H9 (cell line): ENCODE measurements at regions not wholly inside any gene's neighbourhood (a gene's known extent, or its start where the extent isn't known, plus 50 kb on each side); places are given as distances from the start of the nearest gene placed in this dataset.
"Not testable (repeated sequence)": the region's sequence is repeated elsewhere in the genome, so short reads cannot be mapped to it uniquely, and the experiment has no call there.

Experiments used
- DNase-seq: peaks from one replicate; pipeline ENCODE4 v3.0.0-alpha.2; 2017
- H2AFZ ChIP-seq: one replicate; pipeline ENCODE4 v1.6.1; 2013; ENCODE audit warnings: mild to moderate bottlenecking, low read length, control low read depth, moderate library complexity
- H2AK5ac ChIP-seq: 2 replicates; pipeline ENCODE4 v1.6.1; 2013; ENCODE audit warnings: low read length, control low read depth, mixed read lengths; ENCODE audit not compliant: insufficient read length
- H2BK120ac ChIP-seq: one replicate; pipeline ENCODE4 v1.6.1; 2013; ENCODE audit warnings: low read depth, mild to moderate bottlenecking, low read length, control low read depth, inconsistent platforms; ENCODE audit not compliant: poor library complexity, severe bottlenecking
- H2BK12ac ChIP-seq: 2 replicates; pipeline ENCODE4 v1.6.1; 2013; ENCODE audit warnings: low read length, control low read depth, mixed read lengths, low read depth; ENCODE audit not compliant: insufficient read length
- H2BK15ac ChIP-seq: 2 replicates; pipeline ENCODE4 v1.6.1; 2013; ENCODE audit warnings: low read depth, low read length, control low read depth
- H2BK20ac ChIP-seq: one replicate; pipeline ENCODE4 v1.6.1; 2013; ENCODE audit warnings: low read depth, mild to moderate bottlenecking, low read length, control low read depth, inconsistent platforms; ENCODE audit not compliant: poor library complexity, severe bottlenecking
- H2BK5ac ChIP-seq: 2 replicates; pipeline ENCODE4 v1.6.1; 2013; ENCODE audit warnings: low read length, control low read depth, mixed read lengths; ENCODE audit not compliant: insufficient read length
- H3K14ac ChIP-seq: 2 replicates; pipeline ENCODE4 v1.6.1; 2013; ENCODE audit warnings: low read length, control low read depth; ENCODE audit not compliant: insufficient read depth
- H3K18ac ChIP-seq: 2 replicates; pipeline ENCODE4 v1.6.1; 2013; ENCODE audit warnings: low read depth, mild to moderate bottlenecking, mixed read lengths, low read length, control low read depth; ENCODE audit not compliant: insufficient read length
- H3K23ac ChIP-seq: 2 replicates; pipeline ENCODE4 v1.6.1; 2013; ENCODE audit warnings: low read length, control low read depth, mixed read lengths, low read depth; ENCODE audit not compliant: insufficient read length
- H3K23me2 ChIP-seq: 2 replicates; pipeline ENCODE4 v1.6.1; 2013; ENCODE audit warnings: low read depth, mild to moderate bottlenecking, mixed read lengths, low read length, control low read depth; ENCODE audit not compliant: insufficient read length, poor library complexity, severe bottlenecking
- H3K27ac ChIP-seq: 2 replicates; pipeline ENCODE4 v1.5.1; 2013; ENCODE audit warnings: low read length, control low read depth, mixed read lengths, low read depth; ENCODE audit not compliant: insufficient read length
- H3K27me3 ChIP-seq: 2 replicates; pipeline ENCODE4 v1.6.1; 2013; ENCODE audit warnings: low read length, control low read depth, inconsistent platforms; ENCODE audit not compliant: insufficient read depth
- H3K4ac ChIP-seq: 2 replicates; pipeline ENCODE4 v1.6.1; 2013; ENCODE audit warnings: low read depth, mild to moderate bottlenecking, control low read depth, inconsistent platforms, low read length, moderate library complexity
- H3K4me1 ChIP-seq: 2 replicates; pipeline ENCODE4 v1.6.1; 2013; ENCODE audit warnings: low read length, control low read depth, inconsistent platforms; ENCODE audit not compliant: insufficient read depth
- H3K4me2 ChIP-seq: 2 replicates; pipeline ENCODE4 v1.6.1; 2013; ENCODE audit warnings: low read length, control low read depth, mixed read lengths; ENCODE audit not compliant: insufficient read length, insufficient read depth
- H3K56ac ChIP-seq: 2 replicates; pipeline ENCODE4 v1.6.1; 2013; ENCODE audit warnings: low read depth, mild to moderate bottlenecking, mixed read lengths, low read length, control low read depth; ENCODE audit not compliant: insufficient read length
- H3K79me1 ChIP-seq: 2 replicates; pipeline ENCODE4 v1.6.1; 2013; ENCODE audit warnings: low read depth, mild to moderate bottlenecking, moderate library complexity, low read length, control low read depth, inconsistent platforms; ENCODE audit not compliant: insufficient read depth, poor library complexity, severe bottlenecking
- H3K79me2 ChIP-seq: 2 replicates; pipeline ENCODE4 v1.6.1; 2013; ENCODE audit warnings: low read length, control low read depth, inconsistent platforms; ENCODE audit not compliant: insufficient read depth
- H3K9ac ChIP-seq: 2 replicates; pipeline ENCODE4 v1.6.1; 2013; ENCODE audit warnings: low read length, control low read depth, mixed read lengths; ENCODE audit not compliant: insufficient read length; ENCODE audit errors: extremely low read depth
- H3K9me3 ChIP-seq: one replicate; pipeline ENCODE4 v1.6.1; 2013; ENCODE audit warnings: low read depth, low read length, inconsistent platforms; ENCODE audit not compliant: control insufficient read depth
- H3T11ph ChIP-seq: one replicate; pipeline ENCODE4 v1.6.1; 2013; ENCODE audit warnings: mild to moderate bottlenecking, low read length, control low read depth, inconsistent platforms
- H4K20me1 ChIP-seq: one replicate; pipeline ENCODE4 v1.6.1; 2013; ENCODE audit not compliant: control insufficient read depth, insufficient read length, insufficient read depth
- H4K5ac ChIP-seq: 2 replicates; pipeline ENCODE4 v1.6.1; 2013; ENCODE audit warnings: low read depth, mild to moderate bottlenecking, mixed read lengths, low read length, control low read depth; ENCODE audit not compliant: insufficient read length
- H4K8ac ChIP-seq: replicated peaks from 2 replicates; pipeline ENCODE4 v1.6.1; 2013; ENCODE audit warnings: low read length, control low read depth, mixed read lengths, low read depth; ENCODE audit not compliant: insufficient read length
- H4K91ac ChIP-seq: 2 replicates; pipeline ENCODE4 v1.6.1; 2013; ENCODE audit warnings: low read depth, mild to moderate bottlenecking, moderate library complexity, mixed read lengths, low read length, control low read depth; ENCODE audit not compliant: insufficient read length
- H3K27ac Mint-ChIP-seq, 3 experiments: 2 replicates in 2 of 3; 3 replicates in 1 of 3; pipeline ENCODE4 v1.8.0; 2020 to 2021; ENCODE audit warnings: mixed read lengths in 3 of 3, mild to moderate bottlenecking in 1 of 3, moderate library complexity in 1 of 3
- H3K27me3 Mint-ChIP-seq: 2 replicates; pipeline ENCODE4 v1.8.0; 2021; ENCODE audit warnings: low read depth, mild to moderate bottlenecking, moderate library complexity, mixed read lengths
- H3K36me3 Mint-ChIP-seq, 3 experiments: 2 replicates in 2 of 3; 3 replicates in 1 of 3; pipeline ENCODE4 v1.8.0; 2020 to 2021; ENCODE audit warnings: low read depth in 3 of 3, mixed read lengths in 3 of 3; ENCODE audit not compliant: insufficient read depth in 1 of 3
- H3K4me1 Mint-ChIP-seq, 2 experiments: 2 replicates each; pipeline ENCODE4 v1.8.0; 2020; ENCODE audit warnings: mixed read lengths in 2 of 2
- H3K4me3 Mint-ChIP-seq, 2 experiments: 2 replicates in 1 of 2; 3 replicates in 1 of 2; pipeline ENCODE4 v1.8.0; 2020 to 2021; ENCODE audit warnings: mild to moderate bottlenecking in 2 of 2, mixed read lengths in 2 of 2, moderate library complexity in 1 of 2
- H3K9me3 Mint-ChIP-seq, 2 experiments: 2 replicates in 1 of 2; 3 replicates in 1 of 2; pipeline ENCODE4 v1.8.0; 2020; ENCODE audit warnings: mild to moderate bottlenecking in 2 of 2, mixed read lengths in 2 of 2, moderate library complexity in 1 of 2
- WGBS: extraction: QIAGEN DNeasy Blood & Tissue Kit; methylation state at CpG from one replicate; pipeline ENCODE4 v1.1.7; 2013; ENCODE audit warnings: missing lambda C conversion rate, low lambda C conversion rate, mixed read lengths; ENCODE audit not compliant: insufficient read length; ENCODE audit errors: extremely low coverage; 5-methylcytosine and 5-hydroxymethylcytosine counted together
- TF ChIP-seq, protein P1 (sequence below): fragments of 200-600 bp; sonication (generic); conservative IDR thresholded peaks from 3 replicates; pipeline ENCODE4 v1.8.0; 2021; ENCODE audit warnings: antibody characterized with exemption, mild to moderate bottlenecking

- no peak overlapping the region for H2BK12ac ChIP-seq
- no peaks in the 10 kb centered on the region for H3K27me3 ChIP-seq
- no peak overlapping the region for H3K27ac ChIP-seq
- no peak overlapping the region for H2BK20ac ChIP-seq
- Mint-ChIP-seq H3K9me3 (no peaks in the 10 kb centered on the region; a peak in 1 of 5 replicates), H3K27me3 (no peaks in the 10 kb centered on the region; the same call in 1 of the 2 replicates), H3K27ac (no peak overlapping the region), H3K4me3 (no peak overlapping the region), H3K4me1 (peaks cover 0 to 4% of the 10 kb centered on the region in 2 experiments; a peak in 1 of 4 replicates), H3K36me3 (no peaks in the 10 kb centered on the region; a peak in 1 of 7 replicates)
- H3K4ac ChIP-seq = no peak overlapping the region
- H3K79me2 ChIP-seq = no peaks in the 10 kb centered on the region
- TF ChIP-seq, protein P1, sequence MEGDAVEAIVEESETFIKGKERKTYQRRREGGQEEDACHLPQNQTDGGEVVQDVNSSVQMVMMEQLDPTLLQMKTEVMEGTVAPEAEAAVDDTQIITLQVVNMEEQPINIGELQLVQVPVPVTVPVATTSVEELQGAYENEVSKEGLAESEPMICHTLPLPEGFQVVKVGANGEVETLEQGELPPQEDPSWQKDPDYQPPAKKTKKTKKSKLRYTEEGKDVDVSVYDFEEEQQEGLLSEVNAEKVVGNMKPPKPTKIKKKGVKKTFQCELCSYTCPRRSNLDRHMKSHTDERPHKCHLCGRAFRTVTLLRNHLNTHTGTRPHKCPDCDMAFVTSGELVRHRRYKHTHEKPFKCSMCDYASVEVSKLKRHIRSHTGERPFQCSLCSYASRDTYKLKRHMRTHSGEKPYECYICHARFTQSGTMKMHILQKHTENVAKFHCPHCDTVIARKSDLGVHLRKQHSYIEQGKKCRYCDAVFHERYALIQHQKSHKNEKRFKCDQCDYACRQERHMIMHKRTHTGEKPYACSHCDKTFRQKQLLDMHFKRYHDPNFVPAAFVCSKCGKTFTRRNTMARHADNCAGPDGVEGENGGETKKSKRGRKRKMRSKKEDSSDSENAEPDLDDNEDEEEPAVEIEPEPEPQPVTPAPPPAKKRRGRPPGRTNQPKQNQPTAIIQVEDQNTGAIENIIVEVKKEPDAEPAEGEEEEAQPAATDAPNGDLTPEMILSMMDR = no peak
- no peak overlapping the region for H2BK15ac ChIP-seq
- H2AFZ ChIP-seq = no peak overlapping the region
- no peaks in the 10 kb centered on the region for H4K20me1 ChIP-seq
- DNase-seq = no peak
- H4K5ac ChIP-seq = no peak overlapping the region
- H2AK5ac ChIP-seq = no peak overlapping the region
- no peak overlapping the region for H3K4me2 ChIP-seq
- H3K79me1 ChIP-seq = no peaks in the 10 kb centered on the region
- H4K8ac ChIP-seq = no peak overlapping the region
- no peaks in the 10 kb centered on the region for H3K4me1 ChIP-seq
- H3K9ac ChIP-seq = no peak overlapping the region
- H3K9me3 ChIP-seq = no peaks in the 10 kb centered on the region
- WGBS = no CpG with 5 or more reads among the region's 2 CpGs
- H3K56ac ChIP-seq = no peak overlapping the region
- no peak overlapping the region for H2BK120ac ChIP-seq
- H4K91ac ChIP-seq = no peak overlapping the region
- no peak overlapping the region for H3K23ac ChIP-seq
- no peak overlapping the region for H3K18ac ChIP-seq
- no peak overlapping the region for H3K14ac ChIP-seq
- H2BK5ac ChIP-seq = no peak overlapping the region
- no peaks in the 10 kb centered on the region for H3K23me2 ChIP-seq
- no peak overlapping the region for H3T11ph ChIP-seq
Measured at GRCh38 chr6:149142924-149143429, 174.5 kb upstream of the TAB2 start.

- H3K9ac ChIP-seq, H3K4me1 ChIP-seq, DNase-seq, H4K8ac ChIP-seq, H3K4me2 ChIP-seq, H4K5ac ChIP-seq, H3T11ph ChIP-seq, H2BK15ac ChIP-seq, H3K79me2 ChIP-seq, H4K20me1 ChIP-seq, H3K27me3 Mint-ChIP-seq, H2BK120ac ChIP-seq, H3K56ac ChIP-seq, H3K23me2 ChIP-seq, H2AFZ ChIP-seq, H3K18ac ChIP-seq, H2AK5ac ChIP-seq, H3K9me3 ChIP-seq, H2BK20ac ChIP-seq, H3K4me1 Mint-ChIP-seq, H3K4me3 Mint-ChIP-seq, H3K27ac ChIP-seq, H3K36me3 Mint-ChIP-seq, H3K4ac ChIP-seq, H3K14ac ChIP-seq, H4K91ac ChIP-seq, H3K79me1 ChIP-seq, H2BK12ac ChIP-seq, H3K23ac ChIP-seq, H3K27ac Mint-ChIP-seq, H2BK5ac ChIP-seq, H3K9me3 Mint-ChIP-seq, H3K27me3 ChIP-seq: not testable (repeated sequence)
Measured at GRCh38 chr6:149145800-149146199, 171.7 kb upstream of the TAB2 start.
